Ishikawa (cell line): ENCODE measurements at regions not wholly inside any gene's neighbourhood (a gene's known extent, or its start where the extent isn't known, plus 50 kb on each side); places are given as distances from the start of the nearest gene placed in this dataset.

Experiments
- CEBPB ChIP-seq: IDR thresholded peaks from 2 replicates; pipeline ENCODE4 v1.6.1; 2012
- CREB1 ChIP-seq: IDR thresholded peaks from 2 replicates; pipeline ENCODE4 v1.6.1; 2012; ENCODE audit warnings: low read depth
- EGR1 ChIP-seq: IDR thresholded peaks from 2 replicates; pipeline ENCODE4 v1.6.1; 2012
- EP300 ChIP-seq: IDR thresholded peaks from 2 replicates; pipeline ENCODE4 v1.6.1; 2012; ENCODE audit warnings: borderline replicate concordance
- FOXM1 ChIP-seq: IDR thresholded peaks from 2 replicates; pipeline ENCODE4 v1.6.1; 2012; ENCODE audit warnings: low read depth, borderline replicate concordance
- NFIC ChIP-seq: IDR thresholded peaks from 2 replicates; pipeline ENCODE4 v1.6.1; 2012
- RAD21 ChIP-seq: IDR thresholded peaks from 2 replicates; pipeline ENCODE4 v1.6.1; 2012; ENCODE audit warnings: low read depth
- TAF1 ChIP-seq: IDR thresholded peaks from 2 replicates; pipeline ENCODE4 v1.6.1; 2012; ENCODE audit warnings: low read depth, mild to moderate bottlenecking
- TCF12 ChIP-seq: IDR thresholded peaks from 2 replicates; pipeline ENCODE4 v1.6.1; 2012; ENCODE audit warnings: low read depth
- TEAD4 ChIP-seq: IDR thresholded peaks from 2 replicates; pipeline ENCODE4 v1.6.1; 2012
- YY1 ChIP-seq: IDR thresholded peaks from 2 replicates; pipeline ENCODE4 v1.6.1; 2012; ENCODE audit warnings: low read depth
- ZBTB7A ChIP-seq: IDR thresholded peaks from 2 replicates; pipeline ENCODE4 v1.6.1; 2012; ENCODE audit warnings: low read depth
- TF ChIP-seq, protein P1 (sequence below): IDR thresholded peaks from 2 replicates; pipeline ENCODE4 v1.6.1; 2012
- TF ChIP-seq, protein P2 (sequence below): IDR thresholded peaks from 2 replicates; pipeline ENCODE4 v1.6.1; 2012
- TF ChIP-seq, protein P3 (sequence below): IDR thresholded peaks from 2 replicates; pipeline ENCODE4 v1.6.1; 2012; ENCODE audit warnings: low read depth, mild to moderate bottlenecking

DNA sequence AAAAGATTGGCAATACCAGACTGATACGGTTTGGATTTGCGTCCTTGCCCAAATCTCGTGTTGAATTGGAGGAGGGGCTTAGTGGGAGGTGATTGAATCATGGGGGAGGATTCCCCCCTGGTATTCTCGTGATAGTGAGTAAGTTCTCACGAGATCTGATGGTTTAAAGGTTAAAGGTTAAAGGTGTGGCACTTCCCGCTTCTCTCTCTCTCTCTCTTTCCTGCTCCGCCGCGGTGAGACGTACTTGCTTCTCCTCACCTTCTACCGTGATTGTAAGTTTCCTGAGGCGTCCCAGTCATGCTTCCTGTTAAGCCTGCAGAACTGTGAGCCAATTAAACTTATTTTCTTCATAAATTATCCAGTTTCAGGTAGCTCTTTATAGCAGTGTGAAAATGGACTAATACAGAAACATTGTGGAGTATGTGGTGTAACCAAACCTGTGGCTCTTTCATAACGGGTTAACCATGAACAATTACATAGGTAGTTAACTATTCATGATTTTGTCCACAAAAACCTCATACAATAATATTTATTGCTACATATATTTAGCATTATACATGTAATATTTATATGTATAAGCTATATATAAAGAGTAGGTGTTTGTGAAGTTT is 107.5 kb downstream of the ANXA1 start:
- TF ChIP-seq TAF1 = no peak
- TF ChIP-seq YY1 = no peak
- TF ChIP-seq, protein P1, sequence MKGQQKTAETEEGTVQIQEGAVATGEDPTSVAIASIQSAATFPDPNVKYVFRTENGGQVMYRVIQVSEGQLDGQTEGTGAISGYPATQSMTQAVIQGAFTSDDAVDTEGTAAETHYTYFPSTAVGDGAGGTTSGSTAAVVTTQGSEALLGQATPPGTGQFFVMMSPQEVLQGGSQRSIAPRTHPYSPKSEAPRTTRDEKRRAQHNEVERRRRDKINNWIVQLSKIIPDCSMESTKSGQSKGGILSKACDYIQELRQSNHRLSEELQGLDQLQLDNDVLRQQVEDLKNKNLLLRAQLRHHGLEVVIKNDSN = no peak
- TF ChIP-seq CREB1 = no peak
- no peak for TF ChIP-seq RAD21
- TF ChIP-seq EGR1 = no peak
- TF ChIP-seq, protein P2, sequence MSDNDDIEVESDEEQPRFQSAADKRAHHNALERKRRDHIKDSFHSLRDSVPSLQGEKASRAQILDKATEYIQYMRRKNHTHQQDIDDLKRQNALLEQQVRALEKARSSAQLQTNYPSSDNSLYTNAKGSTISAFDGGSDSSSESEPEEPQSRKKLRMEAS = no peak
- TF ChIP-seq FOXM1 = no peak
- TF ChIP-seq NFIC = no peak
- no peak for TF ChIP-seq TEAD4
- no peak for TF ChIP-seq TCF12
- no peak for TF ChIP-seq ZBTB7A
- no peak for TF ChIP-seq CEBPB

DNA sequence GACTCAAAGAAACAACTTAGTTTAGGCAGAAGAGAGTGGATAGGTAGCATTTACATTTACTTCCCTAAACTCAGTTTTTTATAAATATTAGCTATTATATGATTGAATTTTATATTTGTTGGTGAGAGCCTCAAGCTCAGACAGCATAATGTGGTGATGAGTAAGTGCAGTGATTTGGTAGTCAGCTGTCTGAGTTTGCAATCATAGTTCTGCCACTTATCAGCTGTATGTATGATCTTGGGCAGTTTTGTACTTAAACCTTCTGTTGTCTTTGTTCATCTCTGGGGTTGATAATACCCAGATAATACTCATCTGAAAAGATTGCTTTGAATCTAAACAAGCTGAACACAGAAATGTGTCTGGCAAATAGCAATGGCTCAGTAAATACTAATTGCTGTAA is 108.8 kb downstream of the ANXA1 start:
- TF ChIP-seq TCF12 (no peak), ZBTB7A (no peak), TEAD4 (no peak), EP300 (no peak), NFIC (no peak), YY1 (no peak), TAF1 (no peak), RAD21 (no peak), EGR1 (no peak)
- TF ChIP-seq, protein P2 = no peak
- TF ChIP-seq, protein P3, sequence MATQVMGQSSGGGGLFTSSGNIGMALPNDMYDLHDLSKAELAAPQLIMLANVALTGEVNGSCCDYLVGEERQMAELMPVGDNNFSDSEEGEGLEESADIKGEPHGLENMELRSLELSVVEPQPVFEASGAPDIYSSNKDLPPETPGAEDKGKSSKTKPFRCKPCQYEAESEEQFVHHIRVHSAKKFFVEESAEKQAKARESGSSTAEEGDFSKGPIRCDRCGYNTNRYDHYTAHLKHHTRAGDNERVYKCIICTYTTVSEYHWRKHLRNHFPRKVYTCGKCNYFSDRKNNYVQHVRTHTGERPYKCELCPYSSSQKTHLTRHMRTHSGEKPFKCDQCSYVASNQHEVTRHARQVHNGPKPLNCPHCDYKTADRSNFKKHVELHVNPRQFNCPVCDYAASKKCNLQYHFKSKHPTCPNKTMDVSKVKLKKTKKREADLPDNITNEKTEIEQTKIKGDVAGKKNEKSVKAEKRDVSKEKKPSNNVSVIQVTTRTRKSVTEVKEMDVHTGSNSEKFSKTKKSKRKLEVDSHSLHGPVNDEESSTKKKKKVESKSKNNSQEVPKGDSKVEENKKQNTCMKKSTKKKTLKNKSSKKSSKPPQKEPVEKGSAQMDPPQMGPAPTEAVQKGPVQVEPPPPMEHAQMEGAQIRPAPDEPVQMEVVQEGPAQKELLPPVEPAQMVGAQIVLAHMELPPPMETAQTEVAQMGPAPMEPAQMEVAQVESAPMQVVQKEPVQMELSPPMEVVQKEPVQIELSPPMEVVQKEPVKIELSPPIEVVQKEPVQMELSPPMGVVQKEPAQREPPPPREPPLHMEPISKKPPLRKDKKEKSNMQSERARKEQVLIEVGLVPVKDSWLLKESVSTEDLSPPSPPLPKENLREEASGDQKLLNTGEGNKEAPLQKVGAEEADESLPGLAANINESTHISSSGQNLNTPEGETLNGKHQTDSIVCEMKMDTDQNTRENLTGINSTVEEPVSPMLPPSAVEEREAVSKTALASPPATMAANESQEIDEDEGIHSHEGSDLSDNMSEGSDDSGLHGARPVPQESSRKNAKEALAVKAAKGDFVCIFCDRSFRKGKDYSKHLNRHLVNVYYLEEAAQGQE = no peak
- TF ChIP-seq, protein P1 = no peak

DNA sequence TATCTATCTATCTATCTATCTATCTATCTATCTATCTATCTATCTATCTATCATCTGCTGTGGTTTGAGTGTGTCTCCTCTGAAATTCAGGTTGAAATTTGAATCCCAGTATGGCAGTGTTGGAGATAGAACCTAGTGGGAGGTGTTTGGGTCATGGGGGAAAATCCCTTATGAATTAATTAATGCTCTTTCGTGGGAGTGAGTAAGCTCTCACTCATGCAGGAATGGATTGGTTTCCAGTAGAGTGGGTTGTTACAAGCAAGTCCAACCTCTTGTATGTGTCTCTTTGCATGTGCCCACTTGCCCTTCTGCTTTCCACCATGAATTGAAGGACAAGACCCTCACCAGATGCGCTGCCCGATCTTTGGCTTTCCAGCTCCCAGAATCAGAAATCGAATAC is 113.0 kb downstream of the ANXA1 start:
- TF ChIP-seq TAF1 (no peak), TEAD4 (no peak), FOXM1 (no peak), EGR1 (no peak), CREB1 (no peak), YY1 (no peak), RAD21 (no peak), CEBPB (no peak), EP300 (no peak), NFIC (no peak), ZBTB7A (no peak), TCF12 (no peak)
- TF ChIP-seq, protein P1 = no peak
- TF ChIP-seq, protein P2 = no peak
- TF ChIP-seq, protein P3 = no peak

DNA sequence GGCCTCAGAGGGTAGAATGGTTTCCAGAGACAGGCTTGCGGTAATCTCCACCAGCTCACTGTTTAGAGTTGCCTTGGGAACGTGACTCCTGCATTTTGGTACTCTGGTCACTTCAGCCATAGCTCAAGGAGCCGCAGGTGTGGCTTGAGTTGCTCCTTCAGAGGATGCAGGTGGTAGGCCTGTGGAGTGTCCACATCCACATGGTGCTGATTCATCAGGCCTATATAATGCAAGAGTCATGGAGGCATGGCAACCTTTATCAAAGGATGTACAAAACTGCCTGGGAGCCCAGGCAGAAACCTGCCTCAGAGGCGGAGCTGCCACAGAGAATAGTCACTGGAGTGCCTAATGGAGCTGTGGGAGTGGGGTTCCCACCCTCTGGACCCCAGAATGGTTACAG is 114.2 kb downstream of the ANXA1 start:
- TF ChIP-seq TAF1 (no peak), FOXM1 (no peak), EP300 (no peak), RAD21 (no peak), CEBPB (no peak), CREB1 (no peak), YY1 (no peak), NFIC (no peak), EGR1 (no peak), TEAD4 (no peak)
- TF ChIP-seq, protein P1 = no peak
- TF ChIP-seq, protein P3 = no peak
